ENCODE measurements at regions not wholly inside any gene's neighbourhood (a gene's known extent, or its start where the extent isn't known, plus 50 kb on each side); places are given as distances from the start of the nearest gene placed in this dataset.
"Not testable (repeated sequence)": the region's sequence is repeated elsewhere in the genome, so short reads cannot be mapped to it uniquely, and the experiment has no call there.

DNA sequence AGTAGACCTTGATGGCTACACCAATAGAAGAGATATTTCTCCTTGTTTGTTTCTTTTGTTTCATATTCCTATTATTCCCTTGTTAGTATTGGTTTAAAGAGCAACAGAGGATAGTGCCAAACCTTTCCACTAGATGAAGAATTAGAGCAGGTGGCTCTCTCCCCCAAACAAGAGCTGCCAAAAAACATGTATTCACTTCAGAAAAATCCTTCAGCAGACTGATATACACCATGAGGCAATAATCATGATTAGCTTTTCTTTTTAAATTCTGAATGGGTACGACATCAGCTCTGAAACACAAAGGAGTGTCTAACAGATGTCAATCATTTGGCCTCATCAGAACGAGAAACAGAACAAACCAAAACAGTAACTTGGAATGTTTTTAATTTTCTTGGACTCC lies 67.3 kb upstream of the MAP10 start:
- Histone ChIP-seq H3K27ac (ENCODE audit: low read length) (no peak overlapping the region), H3K36me3 (ENCODE audit: control insufficient read depth, insufficient read depth, low read length) (no peaks in the 10 kb centered on the region), H3K4me3 (ENCODE audit: low read length) (no peak overlapping the region), H3K27me3 (ENCODE audit: control insufficient read depth, insufficient read depth, low read length) (no peaks in the 10 kb centered on the region), H3K4me1 (ENCODE audit: control insufficient read depth, insufficient read depth, low read length) (no peaks in the 10 kb centered on the region), H3K9me3 (ENCODE audit: control insufficient read depth, low read depth, low read length) (no peaks in the 10 kb centered on the region)
- WGBS (ENCODE audit: insufficient coverage, low lambda C conversion rate) = 83% methylated on average over 1 of the region's 2 CpGs
- DNase-seq = no peak

- Histone ChIP-seq H3K36me3 (ENCODE audit: control insufficient read depth, insufficient read depth, low read length) (no peaks in the 10 kb centered on the region), H3K27ac (ENCODE audit: low read length) (no peak overlapping the region), H3K4me1 (ENCODE audit: control insufficient read depth, insufficient read depth, low read length) (no peaks in the 10 kb centered on the region), H3K4me3 (ENCODE audit: low read length) (no peak overlapping the region), H3K9me3 (ENCODE audit: control insufficient read depth, low read depth, low read length) (peaks cover 9% of the 10 kb centered on the region), H3K27me3 (ENCODE audit: control insufficient read depth, insufficient read depth, low read length) (no peaks in the 10 kb centered on the region)
- WGBS (ENCODE audit: insufficient coverage, low lambda C conversion rate) = 100% methylated on average over 1 of the region's 1 CpG
- DNase-seq = no peak
These were observed 61.2 kb upstream of the MAP10 start for GRCh38 chr1:232743999-232744398.

DNA sequence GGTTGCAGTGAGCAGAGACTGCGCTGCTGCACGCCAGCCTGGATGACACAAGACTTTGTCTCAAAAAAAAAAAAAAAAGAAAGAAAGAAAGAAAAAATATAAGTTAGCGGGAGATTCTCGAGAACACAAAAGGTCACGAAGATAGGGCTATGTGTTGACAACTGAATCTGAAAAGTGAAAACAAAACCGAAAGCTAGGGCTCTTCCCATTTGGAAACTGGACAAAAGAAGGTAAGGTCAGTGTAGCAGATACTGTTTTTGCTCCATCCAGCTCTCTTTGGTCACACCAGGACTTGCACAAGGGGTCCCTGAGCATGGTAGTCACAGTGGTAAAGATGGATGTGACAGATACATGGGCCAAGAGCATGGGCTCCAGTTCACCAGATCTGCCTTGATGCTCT lies 60.4 kb upstream of the MAP10 start:
- Histone ChIP-seq H3K4me3 (ENCODE audit: low read length) (no peak overlapping the region), H3K9me3 (ENCODE audit: control insufficient read depth, low read depth, low read length) (peaks cover 15% of the 10 kb centered on the region), H3K27me3 (ENCODE audit: control insufficient read depth, insufficient read depth, low read length) (no peaks in the 10 kb centered on the region), H3K27ac (ENCODE audit: low read length) (no peak overlapping the region), H3K36me3 (ENCODE audit: control insufficient read depth, insufficient read depth, low read length) (no peaks in the 10 kb centered on the region), H3K4me1 (ENCODE audit: control insufficient read depth, insufficient read depth, low read length) (no peaks in the 10 kb centered on the region)
- DNase-seq = no peak
- WGBS (ENCODE audit: insufficient coverage, low lambda C conversion rate) = 100% methylated on average over 2 of the region's 6 CpGs

GRCh38 chr1:232745698-232746097 lies 59.5 kb upstream of the MAP10 start:
- H3K4me3 ChIP-seq (ENCODE audit: low read length) = not testable (repeated sequence)
- WGBS (ENCODE audit: insufficient coverage, low lambda C conversion rate) = 100% methylated on average over 1 of the region's 2 CpGs

DNA sequence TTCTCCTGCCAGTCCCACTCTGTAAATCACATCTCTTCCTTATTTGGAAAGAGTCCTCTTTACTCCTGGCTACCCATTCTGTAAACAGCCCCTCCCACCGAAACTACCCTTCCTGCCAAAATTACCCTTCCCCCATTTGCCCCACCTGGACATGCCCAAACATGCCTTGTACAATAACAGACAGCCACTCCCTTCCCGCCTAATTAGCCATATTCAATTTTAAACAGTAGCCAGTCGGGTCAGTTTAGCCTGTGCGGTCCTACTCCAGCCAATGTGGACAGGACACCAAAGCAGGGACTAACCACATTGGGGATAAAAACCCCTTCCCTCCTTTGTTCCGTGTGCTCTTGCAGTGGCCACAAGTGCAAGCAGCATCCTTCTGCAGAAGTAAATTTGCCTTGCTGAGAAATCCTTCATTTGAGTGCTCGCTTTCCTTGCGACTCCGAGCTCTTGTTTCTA lies 56.3 kb upstream of the MAP10 start:
- H3K27ac ChIP-seq (ENCODE audit: low read length) = no peak overlapping the region
- no peak overlapping the region for H3K4me3 ChIP-seq (ENCODE audit: low read length)
- H3K4me1 ChIP-seq (ENCODE audit: control insufficient read depth, insufficient read depth, low read length) = no peaks in the 10 kb centered on the region
- no CpG with 5 or more reads among the region's 8 CpGs for WGBS (ENCODE audit: insufficient coverage, low lambda C conversion rate)
- H3K9me3 ChIP-seq (ENCODE audit: control insufficient read depth, low read depth, low read length) = peaks cover 20% of the 10 kb centered on the region
- no peaks in the 10 kb centered on the region for H3K36me3 ChIP-seq (ENCODE audit: control insufficient read depth, insufficient read depth, low read length)
- no peaks in the 10 kb centered on the region for H3K27me3 ChIP-seq (ENCODE audit: control insufficient read depth, insufficient read depth, low read length)
- no peak for DNase-seq

More at GRCh38 chr1:232745698-232746097, 59.5 kb upstream of the MAP10 start:
- not testable (repeated sequence) for H3K27me3 ChIP-seq (ENCODE audit: control insufficient read depth, insufficient read depth, low read length); H3K4me1 ChIP-seq (ENCODE audit: control insufficient read depth, insufficient read depth, low read length); H3K36me3 ChIP-seq (ENCODE audit: control insufficient read depth, insufficient read depth, low read length); DNase-seq; H3K27ac ChIP-seq (ENCODE audit: low read length)
- H3K9me3 ChIP-seq (ENCODE audit: control insufficient read depth, low read depth, low read length) = peaks cover 20% of the 10 kb centered on the region

GRCh38 chr1:232751393-232752140 lies 53.6 kb upstream of the MAP10 start:
- no peak for DNase-seq
- Histone ChIP-seq H3K9me3 (ENCODE audit: control insufficient read depth, low read depth, low read length) (peaks cover 20% of the 10 kb centered on the region), H3K4me3 (ENCODE audit: low read length) (no peak overlapping the region), H3K36me3 (ENCODE audit: control insufficient read depth, insufficient read depth, low read length) (no peaks in the 10 kb centered on the region), H3K4me1 (ENCODE audit: control insufficient read depth, insufficient read depth, low read length) (no peaks in the 10 kb centered on the region), H3K27me3 (ENCODE audit: control insufficient read depth, insufficient read depth, low read length) (no peaks in the 10 kb centered on the region), H3K27ac (ENCODE audit: low read length) (no peak overlapping the region)
- 88% methylated on average over 1 of the region's 7 CpGs for WGBS (ENCODE audit: insufficient coverage, low lambda C conversion rate)

- DNase-seq = no peak
- Histone ChIP-seq H3K4me3 (ENCODE audit: low read length) (no peak overlapping the region), H3K4me1 (ENCODE audit: control insufficient read depth, insufficient read depth, low read length) (no peaks in the 10 kb centered on the region), H3K36me3 (ENCODE audit: control insufficient read depth, insufficient read depth, low read length) (no peaks in the 10 kb centered on the region), H3K27ac (ENCODE audit: low read length) (no peak overlapping the region), H3K27me3 (ENCODE audit: control insufficient read depth, insufficient read depth, low read length) (no peaks in the 10 kb centered on the region), H3K9me3 (ENCODE audit: control insufficient read depth, low read depth, low read length) (peaks cover 20% of the 10 kb centered on the region)
- no CpG with 5 or more reads among the region's 1 CpG for WGBS (ENCODE audit: insufficient coverage, low lambda C conversion rate)
These were observed 52.9 kb upstream of the MAP10 start for GRCh38 chr1:232752365-232752764.

DNA sequence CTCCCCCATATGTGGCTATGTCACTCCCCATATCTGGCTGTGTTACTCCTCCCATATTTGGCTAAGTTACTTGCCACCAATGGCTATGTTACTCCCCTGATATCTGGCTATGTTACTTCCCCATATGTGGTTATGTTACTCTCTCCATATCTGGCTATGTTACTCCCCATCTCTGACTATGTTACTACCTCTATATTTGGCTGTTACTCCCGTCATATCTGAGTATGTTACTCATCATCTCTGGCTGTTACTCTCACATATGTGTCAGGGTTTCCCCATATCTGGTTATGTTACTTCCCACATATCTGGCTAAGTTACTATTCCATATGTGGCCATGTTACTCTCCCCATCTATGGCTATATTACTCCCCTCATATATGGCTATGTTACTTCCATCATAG lies 50.3 kb upstream of the MAP10 start:
- DNase-seq = no peak

More for the DNA sequence above, 50.3 kb upstream of the MAP10 start:
- Histone ChIP-seq H3K4me1 (ENCODE audit: control insufficient read depth, insufficient read depth, low read length) (no peaks in the 10 kb centered on the region), H3K36me3 (ENCODE audit: control insufficient read depth, insufficient read depth, low read length) (no peaks in the 10 kb centered on the region), H3K9me3 (ENCODE audit: control insufficient read depth, low read depth, low read length) (peaks cover 4% of the 10 kb centered on the region), H3K4me3 (ENCODE audit: low read length) (no peak overlapping the region), H3K27ac (ENCODE audit: low read length) (no peak overlapping the region), H3K27me3 (ENCODE audit: control insufficient read depth, insufficient read depth, low read length) (no peaks in the 10 kb centered on the region)
- 100% methylated on average over 1 of the region's 1 CpG for WGBS (ENCODE audit: insufficient coverage, low lambda C conversion rate)
